Subcutaneous abdominal adipose tissue (tissue), 5 donors: ENCODE measurements at regions not wholly inside any gene's neighbourhood (a gene's known extent, or its start where the extent isn't known, plus 50 kb on each side); places are given as distances from the start of the nearest gene placed in this dataset.
"Not testable (repeated sequence)": the region's sequence is repeated elsewhere in the genome, so short reads cannot be mapped to it uniquely, and the experiment has no call there.

Source experiments
- H3K27ac ChIP-seq: one replicate; pipeline ENCODE4 v1.7.0; 2013; ENCODE audit warnings: low read depth, mild to moderate bottlenecking, inconsistent platforms, low read length, moderate library complexity
- H3K27me3 ChIP-seq, 5 donors: one replicate each; pipeline ENCODE4 v1.7.0; 2013; ENCODE audit warnings: low read length in 5 of 5, inconsistent platforms in 1 of 5; ENCODE audit not compliant: control insufficient read depth in 5 of 5, insufficient read depth in 4 of 5
- H3K36me3 ChIP-seq, 5 donors: one replicate each; pipeline ENCODE4 v1.7.0; 2013; ENCODE audit warnings: low read length in 5 of 5; ENCODE audit not compliant: control insufficient read depth in 5 of 5, insufficient read depth in 5 of 5
- H3K4me1 ChIP-seq, 5 donors: one replicate each; pipeline ENCODE4 v1.7.0; 2013; ENCODE audit warnings: low read length in 5 of 5, mild to moderate bottlenecking in 3 of 5, moderate library complexity in 1 of 5; ENCODE audit not compliant: control insufficient read depth in 5 of 5, insufficient read depth in 5 of 5
- H3K4me3 ChIP-seq, 5 donors: one replicate each; pipeline ENCODE4 v1.7.0; 2013; ENCODE audit warnings: low read length in 5 of 5, low read depth in 1 of 5
- H3K9ac ChIP-seq, 5 donors: one replicate each; pipeline ENCODE4 v1.7.0; 2013; ENCODE audit warnings: low read length in 5 of 5, mild to moderate bottlenecking in 4 of 5, moderate library complexity in 3 of 5
- H3K9me3 ChIP-seq, 5 donors: one replicate each; pipeline ENCODE4 v1.7.0; 2013; ENCODE audit warnings: low read length in 5 of 5; ENCODE audit not compliant: control insufficient read depth in 5 of 5
- donor health status: healthy.
- donor health status: healthy.
- donor health status: healthy.
- donor health status: healthy.
- donor health status: healthy.

GRCh38 chr1:173257805-173258204 is 50.7 kb upstream of the TNFSF4 start:
- Histone ChIP-seq H3K9me3 (peaks cover 0 to 11% (median 4%) of the 10 kb centered on the region in 5 donors), H3K4me1 (no peaks in the 10 kb centered on the region), H3K27ac (no peak overlapping the region), H3K27me3 (no peaks in the 10 kb centered on the region), H3K4me3 (no peak overlapping the region), H3K9ac (no peak overlapping the region), H3K36me3 (no peaks in the 10 kb centered on the region)

GRCh38 chr1:173258479-173259264 is 51.5 kb upstream of the TNFSF4 start:
- no peak overlapping the region for H3K27ac ChIP-seq

GRCh38 chr1:173260329-173260728 is 53.2 kb upstream of the TNFSF4 start:
- H3K4me3 ChIP-seq, H3K36me3 ChIP-seq, H3K4me1 ChIP-seq, H3K27me3 ChIP-seq, H3K9ac ChIP-seq, H3K27ac ChIP-seq: not testable (repeated sequence)
- peaks cover 0 to 11% (median 4%) of the 10 kb centered on the region in 5 donors for H3K9me3 ChIP-seq

More at GRCh38 chr1:173258479-173259264, 51.5 kb upstream of the TNFSF4 start:
- H3K9ac ChIP-seq, result no peak overlapping the region
- no peaks in the 10 kb centered on the region for H3K4me1 ChIP-seq
- H3K36me3 ChIP-seq, result no peaks in the 10 kb centered on the region
- H3K27me3 ChIP-seq, result no peaks in the 10 kb centered on the region
- H3K9me3 ChIP-seq, result peaks cover 0 to 11% (median 4%) of the 10 kb centered on the region in 5 donors
- H3K4me3 ChIP-seq, result no peak overlapping the region

GRCh38 chr1:173266841-173267240 is 59.7 kb upstream of the TNFSF4 start:
- no peaks in the 10 kb centered on the region for H3K4me1 ChIP-seq
- H3K9ac ChIP-seq, result no peak overlapping the region
- no peaks in the 10 kb centered on the region for H3K9me3 ChIP-seq
- H3K36me3 ChIP-seq, result no peaks in the 10 kb centered on the region
- no peak overlapping the region for H3K27ac ChIP-seq
- no peak overlapping the region for H3K4me3 ChIP-seq
- no peaks in the 10 kb centered on the region for H3K27me3 ChIP-seq

- H3K9me3 ChIP-seq, result no peaks in the 10 kb centered on the region
Observed at GRCh38 chr1:173267453-173267945, 60.4 kb upstream of the TNFSF4 start.

GRCh38 chr1:173268261-173268660 is 61.1 kb upstream of the TNFSF4 start:
- H3K27me3 ChIP-seq, result no peaks in the 10 kb centered on the region
- H3K36me3 ChIP-seq, result no peaks in the 10 kb centered on the region
- H3K9ac ChIP-seq, result no peak overlapping the region
- no peak overlapping the region for H3K27ac ChIP-seq
- H3K4me1 ChIP-seq, result no peaks in the 10 kb centered on the region
- no peak overlapping the region for H3K4me3 ChIP-seq
- H3K9me3 ChIP-seq, result no peaks in the 10 kb centered on the region

More at GRCh38 chr1:173267453-173267945, 60.4 kb upstream of the TNFSF4 start:
- Histone ChIP-seq H3K36me3 (no peaks in the 10 kb centered on the region), H3K4me3 (no peak overlapping the region), H3K4me1 (no peaks in the 10 kb centered on the region), H3K27ac (no peak overlapping the region), H3K9ac (no peak overlapping the region), H3K27me3 (no peaks in the 10 kb centered on the region)

- Histone ChIP-seq H3K4me1 (no peaks in the 10 kb centered on the region), H3K27me3 (no peaks in the 10 kb centered on the region)
Observed at GRCh38 chr1:173268786-173269277, 61.7 kb upstream of the TNFSF4 start.

GRCh38 chr1:173269490-173270230 is 62.5 kb upstream of the TNFSF4 start:
- Histone ChIP-seq H3K4me1 (no peaks in the 10 kb centered on the region), H3K4me3 (no peak overlapping the region), H3K9me3 (no peaks in the 10 kb centered on the region), H3K9ac (no peak overlapping the region), H3K36me3 (no peaks in the 10 kb centered on the region), H3K27ac (no peak overlapping the region), H3K27me3 (no peaks in the 10 kb centered on the region)

More at GRCh38 chr1:173268786-173269277, 61.7 kb upstream of the TNFSF4 start:
- H3K9me3 ChIP-seq, result no peaks in the 10 kb centered on the region
- H3K27ac ChIP-seq, result no peak overlapping the region
- H3K9ac ChIP-seq, result no peak overlapping the region
- H3K36me3 ChIP-seq, result no peaks in the 10 kb centered on the region
- H3K4me3 ChIP-seq, result no peak overlapping the region

- Histone ChIP-seq H3K27ac (no peak overlapping the region), H3K4me3 (no peak overlapping the region)
Observed at GRCh38 chr1:173270243-173270642, 63.1 kb upstream of the TNFSF4 start.

GRCh38 chr1:173271021-173271420 is 63.9 kb upstream of the TNFSF4 start:
- not testable (repeated sequence) for H3K27ac ChIP-seq, H3K36me3 ChIP-seq, H3K27me3 ChIP-seq, H3K4me3 ChIP-seq, H3K9ac ChIP-seq, H3K9me3 ChIP-seq, H3K4me1 ChIP-seq

More at GRCh38 chr1:173270243-173270642, 63.1 kb upstream of the TNFSF4 start:
- Histone ChIP-seq H3K4me1 (no peaks in the 10 kb centered on the region), H3K27me3 (no peaks in the 10 kb centered on the region), H3K9ac (no peak overlapping the region), H3K9me3 (no peaks in the 10 kb centered on the region), H3K36me3 (no peaks in the 10 kb centered on the region)
